ENCODE measurements at regions not wholly inside any gene's neighbourhood (a gene's known extent, or its start where the extent isn't known, plus 50 kb on each side); places are given as distances from the start of the nearest gene placed in this dataset.

GRCh38 chr5:118692811-118693342 lies 295.5 kb downstream of the DTWD2 start:
- intact Hi-C loops (cut with micrococcal nuclease): no loop called here

DNA sequence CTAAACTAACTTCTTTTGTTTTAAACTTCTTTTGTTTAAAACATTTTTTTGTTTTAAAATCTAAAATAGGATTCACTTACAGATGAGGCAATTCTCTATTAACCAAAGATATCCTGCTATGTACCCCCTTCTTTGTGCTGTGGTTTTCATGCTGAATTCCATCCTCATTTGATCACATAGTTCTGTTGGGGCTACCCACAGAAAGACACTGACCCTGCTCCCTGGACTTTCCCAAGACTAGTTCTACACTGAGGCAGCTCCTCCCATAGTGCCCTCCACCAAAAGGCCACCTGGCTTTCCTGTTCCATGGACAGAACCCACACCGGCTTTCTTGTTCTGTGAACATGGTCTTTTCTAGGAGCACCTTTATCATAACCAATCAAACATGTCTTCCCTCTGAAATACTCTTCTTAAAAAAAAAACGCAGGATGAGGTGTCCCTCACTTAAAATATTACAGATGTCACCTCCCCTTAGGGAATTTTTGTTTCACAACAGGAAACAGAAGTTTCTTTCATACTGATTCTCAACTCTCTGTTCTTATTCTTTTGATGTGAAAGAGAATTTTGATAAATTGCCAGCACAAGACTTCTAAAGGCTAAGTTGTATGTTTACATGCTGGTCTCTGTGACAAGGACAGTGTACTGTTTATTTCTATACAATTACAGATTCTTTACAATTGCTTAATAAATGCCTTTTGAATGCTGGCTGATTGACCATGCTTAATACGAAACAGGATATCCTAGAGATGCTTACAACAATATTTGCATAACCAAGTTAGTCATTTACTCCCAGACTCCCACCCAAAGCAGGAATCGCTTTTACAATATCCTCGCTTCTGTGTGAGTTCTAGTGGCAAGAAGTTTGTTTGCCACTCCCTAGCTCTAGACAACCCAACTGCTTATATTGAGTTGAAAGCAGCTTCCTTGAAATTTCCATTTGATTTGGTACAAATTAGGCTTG lies 300.4 kb downstream of the DTWD2 start:
- intact Hi-C loops (cut with micrococcal nuclease): no loop called here

- intact Hi-C loops (cut with micrococcal nuclease): no loop called here
These were observed 301.2 kb downstream of the DTWD2 start for GRCh38 chr5:118687100-118687499.

DNA sequence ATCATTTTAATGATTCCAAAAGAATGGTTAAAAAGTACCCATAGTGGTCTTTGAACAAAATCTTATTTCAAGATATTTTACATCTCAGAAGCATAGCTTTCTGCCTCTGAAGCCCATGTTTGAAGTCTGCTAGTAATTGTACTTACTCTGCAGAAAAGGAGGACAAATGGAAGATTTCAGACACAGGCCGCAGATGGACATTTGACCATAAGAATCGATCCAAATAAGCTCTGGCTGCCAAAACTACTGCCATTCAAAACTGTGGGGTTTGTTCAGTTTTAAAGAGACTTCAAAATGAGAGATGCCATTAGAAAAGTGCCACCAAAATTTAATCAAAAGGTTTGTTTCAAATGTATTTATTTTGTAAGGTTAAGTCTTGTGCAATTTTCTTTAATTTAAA lies 306.7 kb downstream of the DTWD2 start:
- intact Hi-C loops (cut with micrococcal nuclease): no loop called here

DNA sequence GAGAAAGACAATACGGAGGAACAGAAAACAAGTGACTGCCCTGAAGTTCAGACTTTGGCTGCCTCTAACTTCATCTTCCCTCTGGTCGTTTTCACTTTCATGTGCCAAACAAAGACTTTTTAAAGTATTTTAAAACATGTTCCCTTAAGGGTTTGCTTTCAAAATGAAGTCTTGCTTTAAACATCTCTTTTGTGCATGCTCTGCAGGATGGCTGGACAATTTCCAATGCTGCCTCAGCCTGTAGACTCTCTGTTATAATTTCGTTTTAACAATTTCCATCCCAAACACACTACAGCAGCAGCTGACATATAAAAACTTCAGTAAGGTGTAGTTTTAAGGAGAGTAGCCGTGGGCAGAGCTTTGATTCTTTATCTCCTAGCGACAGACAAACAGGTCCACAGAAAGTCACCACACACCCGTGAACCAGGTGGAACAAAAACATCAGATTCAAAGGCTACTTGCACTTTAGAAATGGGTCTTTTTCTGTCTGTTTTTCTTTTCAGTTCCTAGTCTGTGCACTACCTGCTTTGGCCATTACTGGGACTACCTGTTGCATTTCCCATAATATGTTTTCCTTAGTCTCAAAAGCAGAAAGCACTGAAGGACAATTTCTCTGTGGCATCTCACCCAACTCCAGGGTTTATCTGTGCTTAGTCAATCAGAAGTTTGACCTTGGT lies 308.9 kb downstream of the DTWD2 start:
- intact Hi-C loops (cut with micrococcal nuclease): no loop called here

GRCh38 chr5:118678746-118679145 lies 309.6 kb downstream of the DTWD2 start:
- intact Hi-C loops (cut with micrococcal nuclease): no loop called here

DNA sequence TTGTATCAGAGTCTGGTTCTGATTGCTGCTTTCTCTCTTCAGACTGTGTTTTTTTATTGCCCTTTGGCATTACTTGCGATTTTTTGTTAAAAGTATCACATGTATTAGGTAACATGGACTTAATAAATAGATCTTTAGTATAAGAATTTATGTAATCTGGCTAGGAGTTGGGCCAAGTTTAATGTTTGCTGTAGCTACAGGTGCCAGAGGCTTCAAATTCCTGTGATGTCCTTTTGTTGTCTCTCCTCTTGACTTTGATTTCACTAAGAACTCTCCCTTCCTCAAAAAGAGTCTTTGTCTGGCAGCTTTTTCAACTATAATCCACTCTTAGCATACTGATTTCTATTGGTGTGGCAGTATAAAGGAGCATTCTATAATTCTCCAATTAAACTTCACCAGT lies 313.1 kb downstream of the DTWD2 start:
- intact Hi-C loops (cut with micrococcal nuclease): no loop called here

- intact Hi-C loops (cut with micrococcal nuclease): no loop called here
These were observed 330.8 kb downstream of the DTWD2 start for GRCh38 chr5:118657576-118657975.

DNA sequence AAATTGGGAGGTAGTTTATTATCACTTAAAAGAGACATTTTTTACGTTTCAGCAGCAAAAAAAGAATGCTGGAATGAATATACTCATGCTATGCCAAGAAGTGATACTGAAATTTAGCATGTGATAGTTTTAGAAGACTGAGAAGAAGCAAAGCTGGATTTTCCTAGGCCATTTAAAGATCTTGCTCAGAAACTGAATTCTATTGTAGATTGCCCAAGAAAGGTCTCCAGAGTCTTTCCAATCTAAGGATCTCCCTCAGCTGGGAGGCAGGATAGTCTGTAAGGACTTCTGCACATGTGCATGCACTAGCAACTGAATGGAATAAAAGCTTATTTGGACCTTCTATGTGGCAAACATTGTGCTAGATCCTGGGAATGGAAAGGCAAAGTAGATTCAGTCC lies 334.5 kb downstream of the DTWD2 start:
- intact Hi-C loops (cut with micrococcal nuclease): no loop called here

- intact Hi-C loops (cut with micrococcal nuclease): no loop called here
These were observed 335.2 kb downstream of the DTWD2 start for GRCh38 chr5:118653183-118653582.

DNA sequence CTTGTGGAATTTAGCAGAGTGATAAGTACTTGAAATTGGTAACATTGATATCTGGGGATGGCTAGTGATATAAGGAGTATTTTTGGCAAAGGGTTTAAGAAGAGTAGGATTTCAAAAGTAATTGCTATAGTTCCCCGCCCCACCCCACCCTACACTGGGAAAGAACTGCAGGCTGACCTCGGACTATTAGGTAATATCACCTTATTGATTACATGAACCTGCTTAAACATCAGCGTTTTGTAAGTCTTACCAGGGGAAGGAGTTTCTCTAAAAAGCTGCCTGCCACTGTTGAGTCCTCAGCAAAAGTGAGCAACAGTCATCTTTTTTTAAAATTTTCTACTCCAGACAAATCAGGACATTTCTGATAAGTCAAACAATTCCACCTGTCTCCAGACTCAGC lies 337.3 kb downstream of the DTWD2 start:
- intact Hi-C loops (cut with micrococcal nuclease): no loop called here

GRCh38 chr5:118647587-118647986 lies 340.8 kb downstream of the DTWD2 start:
- intact Hi-C loops (cut with micrococcal nuclease): no loop called here

GRCh38 chr5:118646917-118647316 lies 341.4 kb downstream of the DTWD2 start:
- intact Hi-C loops (cut with micrococcal nuclease): no loop called here

- intact Hi-C loops (cut with micrococcal nuclease): no loop called here
These were observed 350.2 kb downstream of the DTWD2 start for GRCh38 chr5:118637947-118638670.

DNA sequence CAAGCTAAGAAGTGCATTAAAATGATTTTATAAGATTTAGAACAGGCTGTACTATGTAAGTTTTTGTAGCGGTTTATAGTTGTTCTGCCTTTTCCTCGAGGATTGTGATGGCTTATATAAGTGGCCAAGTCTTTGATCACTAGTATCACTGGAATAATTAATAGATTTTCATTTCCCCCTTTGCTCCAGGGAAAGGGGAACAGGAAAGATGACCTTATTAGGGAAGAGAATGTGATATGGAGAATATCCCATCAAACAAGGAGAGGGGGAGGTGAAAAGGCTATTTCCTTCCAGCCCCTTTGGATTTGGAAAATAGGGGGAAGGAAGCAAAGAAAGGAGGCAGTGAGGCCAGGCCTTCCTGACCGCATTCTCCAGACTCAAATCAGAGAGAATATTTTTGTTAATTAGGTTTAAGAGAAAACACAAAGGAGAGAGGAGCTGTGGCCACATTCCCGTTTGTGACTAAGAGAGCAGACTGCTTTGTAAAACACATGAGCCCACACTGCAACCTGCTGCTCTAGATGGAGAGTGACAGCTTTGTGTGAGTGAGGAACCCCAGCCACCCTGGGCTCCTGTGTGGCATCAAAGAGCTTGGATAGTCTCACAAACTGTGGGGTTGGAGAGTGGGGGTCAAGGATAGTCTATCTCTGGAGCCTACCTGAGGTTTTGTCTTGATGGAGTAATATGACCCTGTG lies 359.5 kb downstream of the DTWD2 start:
- intact Hi-C loops (cut with micrococcal nuclease): no loop called here

DNA sequence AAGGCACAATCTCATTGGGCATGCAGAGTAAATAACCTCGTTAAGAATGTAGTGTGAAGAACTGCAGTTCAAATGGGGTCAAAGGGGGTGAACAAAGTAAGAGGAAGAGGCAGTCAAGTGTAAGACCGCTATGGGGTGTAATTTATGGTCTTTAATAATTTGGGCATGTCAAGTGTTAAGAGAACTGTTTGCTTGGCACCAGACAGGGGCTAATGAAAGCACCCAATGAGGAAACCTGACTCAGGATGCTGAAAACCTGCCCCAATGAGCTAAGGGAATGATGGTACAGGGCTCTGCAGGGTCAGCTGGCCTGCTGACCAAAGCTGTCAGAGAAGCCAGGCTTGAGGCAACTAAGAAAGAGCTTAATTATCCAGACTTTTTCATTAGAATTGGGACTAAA lies 368.1 kb downstream of the DTWD2 start:
- intact Hi-C loops (cut with micrococcal nuclease): no loop called here

GRCh38 chr5:118619823-118620222 lies 368.5 kb downstream of the DTWD2 start:
- intact Hi-C loops (cut with micrococcal nuclease): loop anchor here (10.0 kb wide), 1 partner anchor 1165 kb away; no protein-coding TSS in a partner anchor

DNA sequence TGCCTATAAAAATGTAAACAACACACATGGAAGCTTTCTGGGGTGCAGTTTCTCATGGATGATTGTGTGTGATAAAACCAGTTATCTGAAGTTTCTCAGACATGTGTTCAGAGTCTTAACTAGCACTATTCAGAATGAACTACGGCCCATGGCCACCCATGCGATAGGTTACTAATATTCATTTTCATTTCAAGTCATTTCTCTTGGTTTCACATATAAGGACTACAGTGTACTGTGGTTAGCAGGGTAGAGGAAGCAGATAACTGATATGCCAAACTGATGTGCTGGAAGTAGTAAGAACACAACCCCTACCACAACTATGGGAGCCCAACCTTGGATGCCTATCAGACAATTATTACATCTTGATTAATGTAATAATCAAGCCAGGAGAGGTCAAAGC lies 372.1 kb downstream of the DTWD2 start:
- intact Hi-C loops (cut with micrococcal nuclease): loop anchor here (10.0 kb wide), 1 partner anchor 1161 kb away; no protein-coding TSS in a partner anchor

GRCh38 chr5:118614731-118615456 lies 373.5 kb downstream of the DTWD2 start:
- intact Hi-C loops (cut with micrococcal nuclease): loop anchor here (10.0 kb wide), 1 partner anchor 1160 kb away; no protein-coding TSS in a partner anchor

DNA sequence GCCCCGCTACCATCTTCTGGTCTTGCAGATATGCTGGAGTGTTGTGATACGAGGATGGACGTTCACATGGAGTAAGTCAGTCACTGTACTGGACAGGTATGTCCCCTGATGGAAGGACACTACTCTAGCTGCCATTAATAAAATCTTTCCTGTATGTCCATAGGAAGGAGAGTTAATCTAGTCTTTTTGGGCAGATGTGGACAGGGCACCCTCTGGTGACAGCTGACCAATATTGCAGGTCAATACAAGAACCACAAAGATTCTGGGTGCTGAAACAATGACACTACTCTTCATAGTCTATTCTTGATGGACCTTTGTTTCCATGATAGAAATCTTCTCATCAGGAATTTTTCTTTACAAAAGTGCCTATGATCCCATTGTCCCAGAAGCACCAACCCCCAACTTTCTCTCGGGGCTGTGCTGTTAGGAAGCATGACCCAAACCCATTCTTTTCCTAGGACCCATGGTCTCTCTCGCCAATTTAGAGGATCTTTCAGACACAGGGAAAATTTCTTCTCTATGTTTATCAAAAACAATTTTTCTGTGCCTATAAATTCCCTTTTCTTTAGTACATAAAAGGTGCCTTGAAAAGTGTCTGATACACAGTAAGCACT lies 376.9 kb downstream of the DTWD2 start:
- intact Hi-C loops (cut with micrococcal nuclease): loop anchor here (10.0 kb wide), 1 partner anchor 1157 kb away; no protein-coding TSS in a partner anchor
